ENCODE measurements at regions not wholly inside any gene's neighbourhood (a gene's known extent, or its start where the extent isn't known, plus 50 kb on each side); places are given as distances from the start of the nearest gene placed in this dataset.
"Not testable (repeated sequence)": the region's sequence is repeated elsewhere in the genome, so short reads cannot be mapped to it uniquely, and the experiment has no call there.

DNA sequence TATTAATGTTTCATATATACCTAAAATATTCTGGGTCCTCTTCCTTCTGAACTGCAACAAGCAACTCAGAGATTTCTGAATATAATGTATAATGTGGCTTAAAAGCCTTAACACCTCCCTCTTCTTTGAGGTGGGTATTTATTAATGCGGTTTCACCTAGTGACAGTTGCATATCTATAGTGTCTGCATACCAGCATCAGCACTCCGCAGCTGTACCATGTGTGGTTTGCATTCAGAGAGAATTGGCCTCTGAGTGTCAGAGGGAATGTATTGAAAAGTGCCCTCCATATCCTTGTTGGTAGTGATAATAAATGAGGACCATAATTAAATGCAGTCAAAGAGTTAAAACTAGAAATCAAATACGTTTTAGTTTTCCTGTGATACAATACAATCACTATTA lies 256.6 kb upstream of the ARRDC3 start:
- no peak overlapping the region for H3K4me3 Mint-ChIP-seq
- H3K36me3 Mint-ChIP-seq = no peaks in the 10 kb centered on the region
- H3K27me3 Mint-ChIP-seq = no peaks in the 10 kb centered on the region
- DNase-seq (no peak), ATAC-seq (ENCODE audit: low read depth in 2 of 2) (no peak)
- no peaks in the 10 kb centered on the region for H3K9me3 Mint-ChIP-seq
- H3K27ac Mint-ChIP-seq = no peak overlapping the region
- H3K4me1 Mint-ChIP-seq = no peaks in the 10 kb centered on the region

DNA sequence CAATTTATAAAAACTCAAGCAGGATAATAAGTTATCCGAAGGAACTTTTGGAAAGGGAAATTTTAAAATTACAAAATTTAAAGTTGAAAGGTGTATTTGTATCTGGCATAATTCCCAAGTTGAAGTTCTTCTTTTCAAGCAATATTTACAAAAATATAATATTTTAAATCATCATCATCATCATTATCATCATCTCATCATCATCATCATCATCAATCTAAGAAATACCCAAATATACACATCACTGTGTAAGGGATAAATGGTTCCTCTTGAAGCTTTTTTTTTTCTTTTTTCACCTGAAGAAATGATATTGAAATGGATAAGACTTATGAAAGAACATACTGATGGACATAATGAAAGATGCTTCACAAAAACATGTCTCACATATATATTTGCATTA lies 254.9 kb upstream of the ARRDC3 start:
- Mint-ChIP-seq H3K27me3 (no peaks in the 10 kb centered on the region), H3K36me3 (no peaks in the 10 kb centered on the region), H3K9me3 (peaks cover 0 to 1% (median 0%) of the 10 kb centered on the region in 7 donors), H3K4me1 (no peaks in the 10 kb centered on the region), H3K27ac (no peak overlapping the region), H3K4me3 (no peak overlapping the region)
- ATAC-seq (ENCODE audit: low read depth in 2 of 2) (no peak), DNase-seq (no peak)

DNA sequence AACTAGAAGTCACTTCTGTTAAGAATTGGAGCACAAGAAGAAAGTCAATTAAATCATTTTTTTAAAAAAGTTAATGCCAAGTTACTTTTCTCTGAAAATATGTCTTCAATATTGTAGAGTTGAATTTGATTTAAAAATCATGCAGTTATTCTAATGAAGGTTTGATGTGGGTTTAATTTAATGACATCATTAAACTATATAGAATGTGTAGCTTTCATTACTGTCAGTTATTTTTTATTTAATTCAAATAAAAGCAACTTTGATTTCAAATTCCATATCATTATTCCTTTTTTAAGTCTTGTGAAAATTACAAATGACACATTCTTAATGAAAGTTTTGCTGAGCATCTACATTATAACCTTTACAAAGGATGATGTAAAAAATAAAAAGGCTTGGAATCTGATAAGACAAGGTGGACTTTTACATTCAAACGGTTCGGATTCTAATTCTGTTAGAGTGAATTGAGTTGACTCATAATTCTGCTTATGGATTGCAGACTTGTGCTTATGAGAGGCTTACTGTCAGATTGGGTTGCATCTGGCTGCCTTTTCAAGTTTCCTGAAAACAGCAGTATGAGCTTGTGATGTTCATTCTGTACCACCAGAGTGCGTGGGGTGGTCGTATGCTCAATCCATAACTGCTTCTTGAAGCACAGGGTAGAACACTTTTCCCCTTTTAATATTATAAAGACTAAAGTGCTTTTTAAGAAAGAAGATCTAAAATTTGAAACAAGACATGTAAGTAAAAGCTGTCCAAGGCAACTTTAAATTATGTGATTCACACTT lies 253.0 kb upstream of the ARRDC3 start:
- Mint-ChIP-seq H3K9me3 (peaks cover 0 to 1% (median 0%) of the 10 kb centered on the region in 7 donors), H3K4me1 (no peaks in the 10 kb centered on the region), H3K4me3 (no peak overlapping the region), H3K27me3 (no peaks in the 10 kb centered on the region), H3K27ac (no peak overlapping the region), H3K36me3 (no peaks in the 10 kb centered on the region)
- ATAC-seq (ENCODE audit: low read depth in 2 of 2) (no peak), DNase-seq (no peak)

DNA sequence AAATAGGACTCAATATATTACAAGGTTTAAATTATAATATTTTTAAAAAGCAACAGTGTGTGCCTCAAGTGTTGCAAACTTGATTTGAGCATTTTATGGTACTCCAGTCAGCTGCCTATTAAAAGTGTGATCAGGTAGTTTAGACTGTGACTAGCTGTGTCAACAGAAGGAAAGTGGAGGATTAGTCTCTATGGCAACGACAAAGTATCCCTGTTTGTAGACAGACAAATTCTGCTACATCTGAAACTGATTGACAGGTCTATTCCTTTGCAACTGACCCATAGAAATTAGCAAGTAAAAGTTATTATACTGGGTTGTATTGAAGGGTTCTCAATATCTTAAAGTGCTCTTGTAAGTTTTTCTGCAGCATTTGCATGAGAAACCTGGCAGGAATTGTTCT lies 249.8 kb upstream of the ARRDC3 start:
- ATAC-seq (ENCODE audit: low read depth in 2 of 2) = no peak
- no peak for DNase-seq
- H3K9me3 Mint-ChIP-seq = peaks cover 0 to 1% (median 0%) of the 10 kb centered on the region in 7 donors
- no peak overlapping the region for H3K27ac Mint-ChIP-seq
- H3K36me3 Mint-ChIP-seq = no peaks in the 10 kb centered on the region
- H3K4me1 Mint-ChIP-seq = no peaks in the 10 kb centered on the region
- peaks cover 0 to 3% (median 0%) of the 10 kb centered on the region in 3 donors for H3K27me3 Mint-ChIP-seq
- no peak overlapping the region for H3K4me3 Mint-ChIP-seq

DNA sequence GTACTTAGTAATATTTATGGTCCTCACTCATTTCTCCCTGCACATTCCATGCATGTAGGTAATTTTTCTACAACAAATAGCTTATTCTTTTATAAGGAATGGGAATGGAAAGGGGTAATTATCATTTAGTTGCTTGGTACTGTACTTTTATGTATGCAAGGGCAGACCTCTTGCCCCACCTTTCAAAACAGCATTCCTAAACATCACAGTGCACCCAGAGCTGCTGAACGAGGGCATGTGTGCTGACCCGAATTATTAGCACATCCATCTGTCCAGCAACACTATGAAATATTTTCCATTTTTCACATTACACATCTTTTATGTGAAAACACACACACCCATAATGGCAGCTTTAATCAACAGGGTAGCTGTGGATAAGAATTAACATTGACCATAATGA lies 228.6 kb upstream of the ARRDC3 start:
- no peaks in the 10 kb centered on the region for H3K36me3 Mint-ChIP-seq
- no peak overlapping the region for H3K27ac Mint-ChIP-seq
- no peak overlapping the region for H3K4me3 Mint-ChIP-seq
- DNase-seq (no peak), ATAC-seq (ENCODE audit: low read depth in 2 of 2) (no peak)
- H3K9me3 Mint-ChIP-seq = peaks cover 0 to 10% (median 3%) of the 10 kb centered on the region in 7 donors
- no peaks in the 10 kb centered on the region for H3K4me1 Mint-ChIP-seq
- peaks cover 0 to 8% (median 0%) of the 10 kb centered on the region in 3 donors for H3K27me3 Mint-ChIP-seq

DNA sequence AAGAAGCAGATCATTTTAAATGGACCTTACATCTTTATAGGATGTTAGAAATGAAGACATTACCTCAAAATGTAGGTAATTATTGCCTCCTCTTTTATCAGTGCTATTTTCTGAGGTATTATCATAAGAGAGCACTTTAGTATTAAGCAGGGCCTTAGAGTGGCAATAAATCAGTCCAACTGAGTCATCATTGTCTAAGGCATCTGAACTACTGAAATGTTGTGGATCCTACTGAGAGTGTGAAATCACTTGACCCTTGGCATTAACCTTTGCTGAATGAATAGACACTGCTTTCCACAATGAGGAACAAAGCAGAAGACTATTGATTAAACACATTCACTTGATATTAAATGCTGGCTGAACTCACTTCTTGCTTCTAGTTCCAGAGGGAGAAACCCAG lies 224.6 kb upstream of the ARRDC3 start:
- Mint-ChIP-seq H3K36me3 (no peaks in the 10 kb centered on the region), H3K4me1 (no peaks in the 10 kb centered on the region), H3K27me3 (peaks cover 0 to 8% (median 0%) of the 10 kb centered on the region in 3 donors), H3K27ac (no peak overlapping the region), H3K4me3 (no peak overlapping the region), H3K9me3 (no peaks in the 10 kb centered on the region)
- ATAC-seq (ENCODE audit: low read depth in 2 of 2) = no peak
- DNase-seq = no peak

DNA sequence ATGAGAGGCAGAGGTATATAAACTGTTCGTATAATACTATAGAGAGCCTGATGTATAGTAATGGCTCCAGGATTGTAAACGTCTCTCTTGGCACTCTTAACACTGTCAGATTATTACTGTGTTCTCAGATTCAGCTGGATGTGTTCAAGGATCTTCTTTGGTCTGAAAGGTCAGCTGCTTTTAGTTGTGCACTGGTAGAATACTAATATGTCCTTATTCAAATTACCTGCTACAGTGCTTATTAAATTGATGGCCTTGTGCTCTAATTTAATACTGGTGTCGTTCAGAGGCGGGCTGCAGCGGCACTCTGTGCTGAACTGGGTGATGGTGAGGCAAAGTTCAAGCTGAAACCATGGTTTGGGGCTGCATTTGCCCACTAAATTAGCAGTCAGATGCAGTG lies 216.7 kb upstream of the ARRDC3 start:
- DNase-seq (no peak), ATAC-seq (ENCODE audit: low read depth in 2 of 2) (no peak)
- Mint-ChIP-seq H3K4me3 (no peak overlapping the region), H3K27me3 (no peaks in the 10 kb centered on the region), H3K27ac (no peak overlapping the region), H3K4me1 (no peaks in the 10 kb centered on the region), H3K36me3 (no peaks in the 10 kb centered on the region), H3K9me3 (peaks cover 0 to 6% (median 5%) of the 10 kb centered on the region in 7 donors)

DNA sequence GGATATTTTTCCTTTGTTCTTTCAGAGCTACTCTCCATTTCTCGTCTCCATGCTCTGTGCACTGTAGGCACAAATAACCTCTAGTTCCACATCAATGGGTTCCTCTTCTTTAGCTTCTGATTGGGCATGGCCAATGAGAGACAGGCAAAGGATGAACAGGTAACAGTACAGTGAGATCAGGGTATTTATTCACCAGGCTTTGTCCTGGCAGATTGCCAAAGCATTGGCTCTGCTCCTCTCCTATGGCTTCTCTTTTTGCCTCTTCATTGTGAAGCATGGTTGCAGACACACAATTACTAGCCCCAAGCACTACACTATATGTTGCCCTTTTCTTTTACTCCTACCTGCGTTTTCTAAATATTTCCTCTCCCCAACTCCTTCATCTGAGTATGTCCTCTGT lies 215.1 kb upstream of the ARRDC3 start:
- Mint-ChIP-seq H3K36me3 (no peaks in the 10 kb centered on the region), H3K9me3 (peaks cover 0 to 18% (median 8%) of the 10 kb centered on the region in 7 donors), H3K4me3 (no peak overlapping the region), H3K27me3 (no peaks in the 10 kb centered on the region), H3K27ac (no peak overlapping the region), H3K4me1 (no peaks in the 10 kb centered on the region)
- DNase-seq (no peak), ATAC-seq (ENCODE audit: low read depth in 2 of 2) (no peak)

DNA sequence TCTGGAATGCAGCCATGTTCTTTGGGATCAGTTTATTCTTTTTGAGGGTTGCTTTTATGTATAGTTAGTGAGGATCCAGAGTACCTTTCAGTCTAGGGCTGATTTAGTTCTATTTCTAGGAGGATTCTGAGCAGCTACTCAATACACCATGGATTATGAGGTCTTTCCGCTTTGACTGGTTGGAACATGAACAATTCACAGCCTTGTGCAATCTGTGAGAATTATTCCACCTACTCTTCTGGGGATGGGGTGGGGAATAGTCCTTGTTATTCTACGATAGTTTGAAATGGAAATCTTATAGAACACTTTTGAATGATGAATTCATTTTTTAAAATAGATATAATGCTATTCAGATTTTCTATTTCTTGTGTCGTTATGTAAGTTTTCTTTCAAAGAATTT lies 212.3 kb upstream of the ARRDC3 start:
- DNase-seq = no peak
- H3K36me3 Mint-ChIP-seq = no peaks in the 10 kb centered on the region
- no peak overlapping the region for H3K27ac Mint-ChIP-seq
- no peak for ATAC-seq (ENCODE audit: low read depth in 2 of 2)
- H3K4me1 Mint-ChIP-seq = no peaks in the 10 kb centered on the region
- no peak overlapping the region for H3K4me3 Mint-ChIP-seq
- H3K9me3 Mint-ChIP-seq = peaks cover 5 to 40% (median 21%) of the 10 kb centered on the region in 7 donors
- no peaks in the 10 kb centered on the region for H3K27me3 Mint-ChIP-seq

DNA sequence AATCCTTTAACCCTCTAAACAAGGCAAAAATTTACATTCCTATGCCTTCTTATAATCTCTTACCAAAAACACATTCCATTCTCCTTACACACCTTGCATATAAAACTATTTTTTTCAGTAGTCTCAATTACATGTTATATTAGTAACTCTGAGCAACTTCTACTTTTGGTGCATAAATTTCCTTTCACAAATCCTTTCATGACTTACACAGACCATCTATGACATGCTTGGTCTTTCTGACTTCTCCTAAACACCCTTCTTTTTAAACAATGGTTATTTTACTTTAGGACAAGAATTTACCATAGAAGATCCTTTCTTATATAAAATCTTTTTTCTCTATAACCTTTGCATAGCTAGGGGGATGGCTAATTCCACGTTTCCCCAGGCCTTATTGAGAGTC lies 208.0 kb upstream of the ARRDC3 start:
- Mint-ChIP-seq H3K27me3 (no peaks in the 10 kb centered on the region), H3K4me1 (no peaks in the 10 kb centered on the region), H3K36me3 (no peaks in the 10 kb centered on the region), H3K27ac (no peak overlapping the region), H3K9me3 (peaks cover 5 to 63% (median 23%) of the 10 kb centered on the region in 7 donors), H3K4me3 (no peak overlapping the region)
- DNase-seq (no peak), ATAC-seq (ENCODE audit: low read depth in 2 of 2) (no peak)

DNA sequence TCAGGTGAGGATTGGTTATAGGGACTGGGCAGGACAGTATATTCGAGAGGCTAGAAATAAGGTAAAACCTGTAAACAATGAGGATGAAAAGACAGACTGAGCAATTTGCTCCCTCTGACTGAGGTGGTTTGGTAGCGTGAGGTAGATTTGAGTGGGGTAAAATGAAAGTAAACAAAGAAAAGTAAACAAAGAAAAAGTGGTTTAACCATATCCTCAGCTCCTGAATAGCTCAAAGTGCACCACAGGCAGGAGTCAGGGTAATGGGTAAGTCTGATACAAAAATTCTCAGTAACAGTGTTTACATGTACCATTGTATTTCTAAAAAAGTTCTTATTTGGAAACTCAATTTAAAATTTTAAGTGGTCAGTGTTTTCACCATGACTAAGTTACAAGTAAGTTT lies 203.1 kb upstream of the ARRDC3 start:
- H3K4me1 Mint-ChIP-seq = no peaks in the 10 kb centered on the region
- H3K27ac Mint-ChIP-seq = no peak overlapping the region
- no peak overlapping the region for H3K4me3 Mint-ChIP-seq
- no peaks in the 10 kb centered on the region for H3K27me3 Mint-ChIP-seq
- DNase-seq (no peak), ATAC-seq (ENCODE audit: low read depth in 2 of 2) (no peak)
- H3K36me3 Mint-ChIP-seq = no peaks in the 10 kb centered on the region
- peaks cover 5 to 30% (median 9%) of the 10 kb centered on the region in 7 donors for H3K9me3 Mint-ChIP-seq

DNA sequence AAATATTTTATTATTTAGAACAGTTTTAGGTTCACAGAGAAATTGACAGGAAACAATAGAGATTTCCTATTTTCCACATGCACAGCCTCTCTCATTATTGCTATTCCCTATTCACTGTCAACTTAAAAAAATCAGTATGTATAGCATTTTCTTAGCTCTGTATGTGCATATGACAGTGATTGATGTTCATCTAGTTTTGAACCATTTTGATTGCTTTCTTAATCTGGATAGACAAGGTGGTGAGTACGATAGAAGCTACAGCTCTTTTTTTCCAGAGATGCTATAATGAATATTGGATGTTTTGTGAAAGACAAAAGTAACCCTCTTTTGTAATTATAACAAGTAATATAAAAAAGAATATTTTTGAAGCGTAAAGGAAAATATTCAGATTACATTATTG lies 201.2 kb upstream of the ARRDC3 start:
- H3K4me1 Mint-ChIP-seq = no peaks in the 10 kb centered on the region
- H3K9me3 Mint-ChIP-seq = peaks cover 0 to 23% (median 4%) of the 10 kb centered on the region in 7 donors
- ATAC-seq (ENCODE audit: low read depth in 2 of 2) = no peak
- no peak overlapping the region for H3K27ac Mint-ChIP-seq
- H3K4me3 Mint-ChIP-seq = no peak overlapping the region
- DNase-seq = no peak
- no peaks in the 10 kb centered on the region for H3K36me3 Mint-ChIP-seq
- no peaks in the 10 kb centered on the region for H3K27me3 Mint-ChIP-seq

DNA sequence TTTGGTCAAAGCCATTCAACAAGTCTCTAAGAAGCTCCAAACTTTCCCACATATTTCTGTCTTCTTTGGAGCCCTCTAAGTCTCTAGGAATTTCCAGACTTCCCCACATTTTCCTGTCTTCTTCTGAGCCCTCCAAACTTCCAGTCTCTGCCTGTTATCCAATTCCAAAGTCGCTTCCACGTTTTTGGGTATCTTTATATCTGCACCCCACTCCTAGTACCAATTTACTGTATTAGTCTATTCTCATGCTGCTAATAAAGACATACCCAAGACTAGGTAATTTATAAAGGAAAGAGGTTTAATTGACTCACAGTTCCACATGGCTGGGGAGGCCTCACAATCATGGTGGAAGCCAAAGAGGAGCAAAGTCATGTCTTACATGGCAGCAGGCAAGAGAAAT lies 182.9 kb upstream of the ARRDC3 start:
- not testable (repeated sequence) for DNase-seq; ATAC-seq (ENCODE audit: low read depth in 2 of 2); H3K36me3 Mint-ChIP-seq; H3K27ac Mint-ChIP-seq; H3K27me3 Mint-ChIP-seq; H3K4me3 Mint-ChIP-seq; H3K4me1 Mint-ChIP-seq
- peaks cover 6 to 61% (median 29%) of the 10 kb centered on the region in 7 donors for H3K9me3 Mint-ChIP-seq

DNA sequence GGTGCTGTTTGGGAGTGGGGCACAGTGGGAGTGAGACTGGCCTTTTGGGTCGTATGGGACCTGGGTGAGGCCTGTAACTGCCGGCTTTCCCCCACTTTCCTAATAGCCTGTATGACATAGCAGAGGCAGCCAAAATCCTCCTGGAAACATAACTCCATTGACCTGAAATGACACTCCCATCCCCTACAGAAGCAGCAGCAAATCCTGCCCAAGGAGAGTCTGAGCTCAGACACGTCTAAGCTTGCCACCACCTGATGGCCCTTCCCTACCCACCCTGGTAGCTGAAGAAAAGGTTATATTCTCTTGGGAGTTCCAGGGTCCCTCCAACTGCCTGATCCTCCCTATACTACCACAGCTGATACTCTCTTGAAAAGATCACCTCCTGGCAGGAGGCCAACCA lies 179.8 kb upstream of the ARRDC3 start:
- H3K27me3 Mint-ChIP-seq = no peaks in the 10 kb centered on the region
- peaks cover 11 to 61% (median 31%) of the 10 kb centered on the region in 7 donors for H3K9me3 Mint-ChIP-seq
- ATAC-seq (ENCODE audit: low read depth in 2 of 2) (no peak), DNase-seq (no peak)
- H3K4me3 Mint-ChIP-seq = no peak overlapping the region
- no peaks in the 10 kb centered on the region for H3K4me1 Mint-ChIP-seq
- peaks cover 0 to 9% of the 10 kb centered on the region in 2 donors for H3K36me3 Mint-ChIP-seq
- H3K27ac Mint-ChIP-seq = no peak overlapping the region

DNA sequence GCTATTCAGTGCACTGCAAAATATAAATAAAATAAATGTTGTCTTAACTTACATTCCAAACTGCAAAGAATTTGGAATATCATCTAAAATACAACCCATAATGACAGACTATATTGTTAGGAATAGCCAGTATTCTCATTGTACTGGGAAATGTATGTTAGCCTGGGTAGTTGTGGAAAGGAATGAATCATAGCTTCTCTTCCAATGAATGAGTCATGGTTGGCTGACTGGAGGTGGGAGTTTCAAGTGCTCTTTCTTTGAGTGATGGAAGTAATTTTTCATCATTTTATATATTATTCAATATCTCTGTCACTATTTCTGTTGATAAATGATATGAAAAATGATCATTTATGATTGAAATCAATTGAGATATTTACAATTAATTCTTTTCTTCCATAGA lies 158.6 kb upstream of the ARRDC3 start:
- ATAC-seq (ENCODE audit: low read depth in 2 of 2) (no peak), DNase-seq (no peak)
- Mint-ChIP-seq H3K9me3 (peaks cover 0 to 17% (median 6%) of the 10 kb centered on the region in 7 donors), H3K36me3 (no peaks in the 10 kb centered on the region), H3K27ac (no peak overlapping the region), H3K27me3 (no peaks in the 10 kb centered on the region), H3K4me3 (no peak overlapping the region), H3K4me1 (no peaks in the 10 kb centered on the region)
